Amniotic epithelial cell (primary cell): ENCODE measurements at regions not wholly inside any gene's neighbourhood (a gene's known extent, or its start where the extent isn't known, plus 50 kb on each side); places are given as distances from the start of the nearest gene placed in this dataset.
A peak's percentile ranks its signal among the peaks of the same experiment; 100 is the strongest.
"Not testable (repeated sequence)": the region's sequence is repeated elsewhere in the genome, so short reads cannot be mapped to it uniquely, and the experiment has no call there.

Experiments used
- DNase-seq: peaks from one replicate; pipeline ENCODE4 v3.0.0-alpha.2; 2010; ENCODE audit warnings: low read depth

DNA sequence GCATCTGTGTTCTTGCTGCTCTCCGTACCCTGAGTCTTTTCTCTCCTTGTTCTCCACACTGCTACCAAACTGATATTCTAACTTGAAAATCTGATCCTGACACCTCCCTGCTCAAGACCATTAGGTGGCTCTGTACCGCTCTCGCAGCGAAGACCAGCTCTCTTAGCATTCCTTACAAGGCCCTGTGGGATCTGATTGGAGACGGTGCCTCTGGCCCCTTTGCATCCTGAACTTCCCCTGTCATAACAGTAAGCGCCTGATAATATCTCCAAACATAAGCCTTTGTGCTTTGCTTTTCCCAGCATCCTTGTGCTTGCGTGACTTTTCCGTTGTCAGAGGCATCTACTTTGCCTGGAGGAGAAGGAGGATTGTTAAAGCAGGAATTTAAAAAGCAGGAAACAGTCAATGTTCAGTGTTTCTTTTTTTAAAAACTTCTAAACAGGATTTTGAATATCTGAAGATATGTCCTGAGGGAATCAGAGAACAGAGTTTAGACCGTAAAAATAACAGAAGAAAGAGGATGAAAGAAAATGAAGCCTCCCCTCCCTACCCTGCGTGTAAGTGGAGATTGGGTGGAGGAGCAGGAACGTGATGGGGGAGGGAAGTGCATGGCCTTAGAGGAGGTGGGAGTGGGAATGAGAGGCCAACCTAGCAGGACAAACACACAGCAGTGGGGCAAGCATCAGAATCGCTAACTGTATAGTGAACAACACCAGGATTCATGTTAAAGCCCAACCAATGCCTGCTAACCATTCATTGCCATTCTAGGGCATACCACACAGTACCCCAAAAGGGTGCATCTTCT, 89.2 kb upstream of the STMND1 start:
- DNase-seq: peak; percentile 38

DNA sequence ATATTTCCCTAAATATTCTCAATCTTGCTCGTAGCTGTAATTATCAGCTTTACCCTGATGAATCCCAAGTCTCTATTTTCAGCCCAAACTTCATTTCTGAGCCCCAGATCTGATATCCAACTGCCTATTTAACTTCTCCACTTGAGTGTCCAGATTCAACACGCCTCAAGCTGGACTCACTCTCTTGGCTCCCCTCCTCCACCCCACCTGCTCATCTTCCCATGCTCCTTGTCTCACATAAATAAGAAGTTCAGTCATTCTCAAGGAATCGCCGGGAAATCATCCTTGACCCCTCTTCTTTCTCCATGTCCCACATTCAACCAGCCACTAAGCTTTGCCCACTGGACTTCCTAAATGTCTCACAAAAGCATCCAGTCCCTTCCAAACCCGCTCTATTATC, 89.9 kb upstream of the STMND1 start:
- DNase-seq: no peak

DNA sequence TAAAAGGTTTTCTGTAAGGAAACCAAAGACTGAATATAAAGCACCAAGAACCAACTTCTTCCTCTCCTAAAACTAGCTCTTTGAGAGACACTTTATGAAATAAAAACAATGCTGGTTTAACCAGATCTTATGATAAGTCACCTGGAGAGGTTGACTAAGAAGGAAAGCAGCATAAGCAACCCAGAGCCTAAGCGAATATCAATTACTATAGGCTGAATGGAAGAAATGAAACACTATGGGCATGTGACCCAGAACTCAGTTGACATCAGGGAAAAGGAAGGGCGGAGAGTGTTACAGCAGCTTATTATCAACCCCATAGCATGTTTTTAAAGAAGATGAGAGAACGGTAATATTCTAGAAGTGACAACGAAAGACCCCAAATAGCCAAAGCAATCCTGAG, 94.1 kb upstream of the STMND1 start:
- DNase-seq: no peak

DNA sequence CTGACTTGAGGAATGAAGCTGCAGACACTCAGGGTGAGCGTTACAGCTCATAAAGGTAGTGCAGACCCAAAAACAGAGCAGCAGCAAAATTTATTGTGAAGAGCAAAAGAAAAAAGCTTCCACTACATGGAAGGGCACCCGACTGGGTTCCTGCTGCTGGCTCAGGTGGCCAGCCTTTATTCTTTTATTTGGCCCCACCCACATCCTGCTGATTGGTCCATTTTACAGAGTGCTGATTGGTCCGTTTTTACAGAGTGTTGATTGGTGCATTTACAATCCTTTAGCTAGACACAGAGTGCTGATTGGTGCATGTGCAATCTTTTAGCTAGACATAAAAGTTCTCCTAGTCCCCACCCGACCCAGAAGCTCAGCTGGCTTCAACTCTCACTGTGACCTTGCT, 95.3 kb upstream of the STMND1 start:
- DNase-seq: no peak

DNA sequence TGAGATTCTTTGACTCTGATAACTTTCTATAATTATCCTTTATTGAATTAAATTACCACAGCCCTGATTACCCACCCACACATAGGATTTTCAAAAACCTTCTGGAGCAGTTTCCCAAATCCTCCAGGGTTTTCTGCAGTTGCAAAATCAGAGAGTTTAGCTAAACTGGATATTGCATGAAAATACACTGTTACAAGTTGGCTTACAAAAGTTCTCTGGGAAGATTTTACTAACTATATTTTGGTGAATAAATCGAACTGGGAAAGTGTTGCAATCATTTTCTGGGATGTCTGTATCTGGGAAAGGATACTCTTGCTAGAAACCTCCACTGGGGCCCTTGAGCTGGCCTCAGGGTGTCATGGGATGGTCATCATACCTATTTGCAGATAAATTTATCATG, 97.6 kb upstream of the STMND1 start:
- no peak for DNase-seq

DNA sequence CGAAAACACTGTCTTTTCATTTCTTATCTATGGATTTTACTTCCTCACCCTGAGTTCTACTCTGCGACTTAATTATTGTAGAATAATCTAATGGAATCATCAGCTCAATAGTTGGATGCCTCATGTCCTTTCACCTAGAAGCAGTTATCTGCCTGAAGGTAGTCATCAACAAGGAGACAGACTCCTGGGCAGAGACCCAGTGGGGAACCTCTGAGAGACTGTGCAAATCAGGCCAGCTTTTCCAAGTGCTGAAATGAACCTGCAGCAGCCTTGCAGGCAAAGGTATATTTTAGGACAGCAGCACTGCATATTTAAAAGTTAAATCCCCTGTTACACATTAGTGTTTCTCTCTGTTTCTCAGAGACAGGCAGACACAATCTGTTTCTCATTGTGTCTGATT, 99.7 kb upstream of the STMND1 start:
- no peak for DNase-seq

DNA sequence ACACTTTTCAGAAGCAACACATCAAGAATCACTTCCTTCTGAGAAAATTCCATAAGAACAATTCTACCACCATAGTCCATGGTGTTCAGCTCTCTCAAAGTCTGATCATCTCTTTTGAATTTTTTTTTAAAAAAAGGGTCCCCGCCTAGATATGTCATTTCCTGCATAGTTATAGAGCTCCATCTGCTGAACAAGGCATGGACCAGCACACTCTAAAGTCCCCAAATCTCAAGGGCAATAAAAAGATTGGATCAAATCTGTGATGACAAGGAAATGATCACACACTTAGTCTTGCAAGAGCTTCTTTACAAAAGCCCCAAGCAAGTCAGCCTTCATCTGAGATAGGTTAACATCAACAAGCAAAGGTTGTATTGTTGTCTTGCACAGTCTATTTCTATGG, 100.7 kb upstream of the STMND1 start:
- DNase-seq: no peak

DNA sequence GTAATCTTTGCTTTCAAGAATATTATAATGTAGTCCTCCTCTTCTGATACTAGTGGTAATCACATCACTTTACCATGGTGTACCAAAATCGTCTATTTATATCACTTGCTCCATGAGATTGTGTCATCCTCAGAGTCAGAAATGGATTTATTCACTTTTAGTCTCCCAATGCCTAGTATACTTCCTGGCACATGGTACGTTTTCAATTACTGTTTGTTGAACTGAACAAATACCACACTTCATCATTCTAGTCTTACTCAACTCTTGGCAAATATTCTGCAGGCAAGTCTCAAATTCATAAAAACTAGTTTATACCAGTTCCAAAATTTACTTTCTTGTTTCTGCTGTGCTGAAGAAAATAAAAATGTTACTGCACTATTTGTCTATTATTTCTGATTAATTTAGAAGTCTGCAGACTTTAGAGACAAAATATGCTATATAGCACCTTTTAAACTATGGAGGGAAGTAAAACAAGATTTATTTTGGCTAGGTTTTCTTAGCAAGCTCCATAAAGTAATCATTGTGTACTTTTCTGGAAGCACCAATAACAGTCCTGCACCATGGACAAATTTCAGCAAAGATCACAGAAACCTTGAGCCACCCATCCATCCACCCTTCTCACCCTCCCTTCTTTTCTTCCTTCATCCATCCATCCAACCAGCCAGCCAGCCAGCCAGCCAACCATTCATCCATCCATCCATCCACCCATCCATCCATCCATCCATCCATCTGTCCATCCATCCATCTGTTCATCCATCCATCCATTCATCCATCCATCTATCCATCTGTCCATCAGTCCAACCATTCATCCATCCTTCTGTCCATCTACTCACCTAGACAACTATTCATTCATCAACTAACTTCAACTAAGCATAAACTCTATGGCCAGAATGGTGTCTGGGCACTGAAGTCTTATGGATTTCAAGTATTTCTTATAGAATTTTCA, 102.1 kb upstream of the STMND1 start:
- DNase-seq: peak; percentile 43

DNA sequence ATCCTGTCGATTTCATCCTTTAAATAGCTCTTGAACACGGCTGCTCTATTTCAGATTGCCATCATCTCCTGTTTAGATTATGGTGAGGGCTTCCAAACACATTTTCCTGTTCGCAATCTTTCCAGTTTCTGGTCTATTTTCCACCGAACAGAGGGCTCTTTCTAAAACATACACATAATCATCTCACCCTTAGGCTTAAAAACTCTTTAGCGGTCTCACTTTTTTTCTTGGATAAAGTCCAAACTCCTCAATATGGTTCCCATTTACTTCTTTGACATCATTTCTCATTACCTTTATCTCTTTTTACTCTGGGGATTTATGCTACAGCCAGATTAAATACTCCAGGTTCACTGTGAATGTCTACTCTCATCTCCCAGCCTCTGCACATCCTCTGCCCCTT, 103.4 kb upstream of the STMND1 start:
- no peak for DNase-seq

DNA sequence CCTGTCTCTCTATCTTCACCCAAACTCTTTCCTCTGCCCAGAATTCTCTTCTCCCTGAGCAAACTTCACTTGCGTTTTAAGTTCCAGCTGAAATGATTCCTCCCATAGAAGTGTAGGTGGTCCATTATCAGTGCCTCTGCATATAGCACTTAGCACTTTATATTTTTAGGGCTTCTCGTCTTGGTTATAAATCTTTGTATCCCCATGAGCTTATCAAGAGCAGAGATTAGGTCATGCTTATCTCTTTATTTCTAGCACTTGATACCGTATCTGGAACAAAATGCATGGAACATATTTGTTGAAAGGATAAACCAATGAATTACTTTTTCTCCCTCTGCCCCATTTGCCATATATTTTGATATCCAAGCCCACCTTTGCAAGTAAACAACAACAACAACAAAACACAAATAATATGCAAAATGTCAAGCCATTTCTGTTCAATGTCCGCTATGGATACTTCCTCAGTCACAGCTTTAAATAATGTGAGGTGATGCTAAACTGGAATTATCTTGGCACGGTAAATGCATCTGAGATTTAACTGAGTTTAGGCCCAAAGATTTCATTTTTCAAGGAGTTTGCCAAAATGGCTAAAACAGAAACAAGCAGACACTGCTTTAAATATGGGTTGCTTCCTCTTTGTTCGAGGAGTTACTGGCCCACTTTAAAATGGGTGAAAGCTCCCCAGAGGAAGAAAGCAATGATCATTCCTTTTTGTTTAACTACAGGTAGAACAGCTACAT, 106.2 kb upstream of the STMND1 start:
- no peak for DNase-seq

DNA sequence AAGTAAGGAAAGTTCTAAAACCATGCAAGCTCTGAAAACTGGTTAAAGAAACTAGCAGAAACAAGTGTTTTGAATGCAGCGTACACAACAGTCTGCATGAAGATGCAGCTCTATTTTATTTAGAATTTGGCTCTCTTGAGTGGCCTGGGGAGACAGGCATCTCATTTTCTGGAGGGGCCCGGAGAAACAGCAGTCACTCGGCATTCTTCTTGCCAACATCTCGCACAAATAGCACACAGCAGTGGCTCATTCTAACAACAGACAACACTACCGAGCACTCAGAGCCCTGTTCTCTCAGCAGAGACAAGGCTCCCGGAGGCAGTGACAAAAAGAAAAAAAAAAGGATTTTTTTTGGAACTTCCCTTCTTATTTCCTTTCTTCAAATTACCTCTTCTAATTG, 108.5 kb upstream of the STMND1 start:
- no peak for DNase-seq

DNA sequence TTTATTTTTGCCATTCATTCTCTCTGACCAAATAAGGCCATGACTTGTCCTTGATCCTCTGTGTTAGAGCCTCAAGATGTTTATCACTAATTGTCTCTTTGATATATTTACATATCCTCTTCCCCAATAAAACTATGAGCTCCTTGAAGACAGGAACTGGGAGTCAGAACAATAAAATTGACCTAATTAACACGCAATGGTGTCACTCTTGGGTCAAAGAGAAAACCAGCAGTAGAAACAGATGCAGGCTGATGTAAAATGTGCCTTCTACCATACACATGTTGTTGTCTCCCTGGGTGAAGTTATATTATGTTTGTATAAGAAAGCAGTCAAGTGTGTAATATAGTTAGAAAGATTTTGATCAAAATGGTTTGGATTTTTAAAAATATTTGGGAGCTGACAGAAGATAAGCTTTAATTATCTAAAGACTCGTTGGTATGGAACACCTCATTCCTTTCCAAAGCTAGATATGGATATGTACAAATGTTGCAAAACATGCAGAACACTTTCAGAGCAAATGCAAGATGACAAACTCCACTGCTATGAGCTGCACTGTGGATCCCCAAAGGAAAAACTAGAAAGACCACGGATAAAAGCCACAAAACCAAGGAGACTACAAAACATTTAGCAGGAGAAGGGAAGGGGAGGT, 109.7 kb upstream of the STMND1 start:
- peak; percentile 29 for DNase-seq

DNA sequence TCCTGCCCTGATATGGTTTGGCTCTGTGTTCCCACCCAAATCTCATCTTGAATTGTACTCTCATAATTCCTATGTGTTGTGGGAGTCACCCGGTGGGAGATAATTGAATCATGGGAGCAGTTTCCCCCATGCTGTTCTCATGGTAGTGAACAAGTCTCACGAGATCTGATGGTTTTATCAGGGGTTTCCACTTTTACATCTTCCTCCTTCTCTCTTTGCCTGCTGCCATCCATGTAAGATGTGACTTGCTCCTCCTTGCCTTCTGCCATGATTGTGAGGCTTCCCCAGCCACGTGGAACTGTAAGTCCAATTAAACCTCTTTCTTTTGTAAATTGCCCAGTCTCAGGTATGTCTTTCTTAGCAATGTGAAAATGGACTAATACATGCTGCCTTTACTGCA, 111.9 kb upstream of the STMND1 start:
- not testable (repeated sequence) for DNase-seq

DNA sequence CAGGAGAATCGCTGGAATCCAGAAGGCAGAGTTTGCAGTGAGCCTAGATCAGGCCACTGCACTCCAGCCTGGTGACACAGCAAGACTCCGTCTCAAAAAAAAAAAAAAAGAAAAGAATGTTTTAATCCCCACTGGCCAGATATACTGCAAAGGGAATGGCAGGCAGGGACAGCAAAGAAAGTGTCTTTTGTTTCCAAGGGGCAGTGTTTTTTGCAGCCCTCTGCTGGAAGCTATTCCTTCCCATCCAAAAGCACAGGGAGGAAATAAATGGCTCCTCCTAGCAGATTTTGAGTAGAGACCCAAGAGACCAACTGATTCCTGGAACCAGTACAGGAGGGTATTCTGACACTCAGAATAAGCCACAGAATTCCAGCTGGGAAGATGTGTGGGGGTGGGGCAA, 112.5 kb upstream of the STMND1 start:
- DNase-seq: no peak

DNA sequence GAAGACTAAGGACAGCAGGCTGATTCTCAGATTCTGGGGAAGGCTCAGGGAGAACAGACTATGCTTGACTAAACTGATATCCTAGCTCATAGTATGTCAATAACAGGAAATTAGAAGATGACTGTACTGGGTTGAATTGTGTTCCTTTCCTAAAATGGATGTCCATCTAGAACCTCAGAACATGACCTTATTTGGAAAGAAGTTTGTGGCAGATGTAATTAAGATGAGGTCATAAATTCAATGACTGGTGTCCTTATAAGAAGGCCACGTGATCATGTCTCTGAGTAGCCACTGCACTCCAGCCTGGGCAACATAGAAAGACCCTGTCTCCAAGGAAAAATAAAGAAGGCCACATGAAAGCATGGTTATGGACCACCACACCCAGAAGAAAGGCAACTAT, 113.9 kb upstream of the STMND1 start:
- no peak for DNase-seq

DNA sequence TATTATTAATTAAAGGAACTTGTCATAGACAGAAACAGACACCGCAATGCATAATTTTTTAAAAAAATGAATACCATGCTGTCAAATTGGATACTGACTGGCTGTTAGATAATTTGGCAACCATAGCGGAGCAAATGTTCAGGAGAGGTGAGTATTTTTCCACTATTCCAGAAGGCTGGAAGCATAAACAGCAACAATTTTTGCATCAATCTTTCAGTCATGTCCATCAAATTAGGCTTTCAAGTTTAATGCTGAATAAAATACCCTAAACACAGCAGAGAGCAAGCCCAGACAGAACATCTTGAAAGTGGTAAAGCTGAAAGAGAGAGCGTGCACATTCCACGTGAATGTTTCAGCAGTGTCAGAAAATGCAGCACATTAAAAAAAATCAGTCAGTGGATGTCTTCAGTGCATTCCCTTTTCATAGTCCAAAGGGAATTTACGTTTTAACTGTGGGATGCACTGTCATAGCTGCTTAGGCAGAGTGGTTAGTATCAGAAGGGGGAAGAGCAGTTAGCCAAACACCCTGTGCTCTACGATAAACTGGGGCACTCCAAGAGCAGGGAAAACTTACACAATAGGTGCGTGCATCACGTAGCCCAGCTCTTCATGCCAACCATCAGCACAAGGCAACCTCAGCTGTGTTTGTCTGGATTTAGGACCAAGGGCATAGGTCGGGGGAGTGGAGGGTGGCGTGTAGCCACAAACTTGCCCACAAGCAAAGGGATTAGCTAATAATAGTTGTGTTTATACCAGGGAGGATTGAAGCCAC, 116.2 kb upstream of the STMND1 start:
- peak; percentile 84 for DNase-seq

DNA sequence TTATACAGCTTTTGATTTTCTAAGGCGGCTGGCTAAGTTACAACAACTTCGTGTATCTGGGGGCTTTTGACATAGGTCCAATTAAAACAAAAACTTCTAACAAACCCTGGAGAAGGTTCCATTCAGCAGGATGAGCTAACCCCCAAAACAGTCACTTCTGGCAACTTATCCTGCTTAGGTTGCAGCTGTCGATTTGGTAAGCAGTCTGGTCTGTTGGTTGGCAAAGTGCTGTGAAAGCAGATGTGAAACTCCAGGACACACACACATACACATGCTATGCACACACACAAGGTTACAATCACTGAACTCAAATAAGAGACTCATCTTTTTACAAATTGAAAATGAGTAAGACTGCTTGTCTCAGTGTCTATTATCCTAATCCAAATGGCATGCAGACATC, 119.0 kb upstream of the STMND1 start:
- DNase-seq: no peak

DNA sequence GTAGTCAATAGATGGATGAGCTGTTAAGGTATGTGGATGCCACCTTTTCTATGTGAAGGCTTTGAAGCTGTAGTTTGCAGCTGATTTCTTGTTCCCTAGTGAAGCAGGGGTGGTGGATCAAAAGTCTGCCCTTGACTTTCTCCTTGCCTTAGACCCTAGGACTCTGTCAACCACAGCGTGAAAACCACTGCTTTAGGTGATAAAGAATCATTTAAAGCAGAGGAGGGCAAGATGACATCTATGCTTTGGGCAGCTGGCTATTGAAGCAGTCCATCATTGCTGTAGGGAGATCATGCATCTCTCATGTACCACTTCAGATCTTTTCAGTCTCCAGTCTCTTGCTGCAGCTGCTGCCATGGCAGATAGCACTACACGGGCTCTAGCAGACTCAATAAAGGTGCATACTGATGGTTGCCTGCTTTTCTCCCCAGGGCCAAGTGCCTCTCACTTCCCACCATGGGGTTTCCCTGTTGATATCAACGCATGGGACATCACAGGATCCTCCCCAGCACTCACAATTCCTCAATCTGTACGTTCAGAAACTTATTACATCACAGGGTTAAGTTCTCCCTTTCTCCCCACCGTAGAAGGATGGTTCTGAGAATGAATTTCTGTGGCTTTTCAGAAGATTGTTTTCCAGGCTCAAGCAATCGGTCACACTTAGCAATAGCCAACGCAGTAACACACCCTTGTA, 122.0 kb upstream of the STMND1 start:
- DNase-seq: no peak

DNA sequence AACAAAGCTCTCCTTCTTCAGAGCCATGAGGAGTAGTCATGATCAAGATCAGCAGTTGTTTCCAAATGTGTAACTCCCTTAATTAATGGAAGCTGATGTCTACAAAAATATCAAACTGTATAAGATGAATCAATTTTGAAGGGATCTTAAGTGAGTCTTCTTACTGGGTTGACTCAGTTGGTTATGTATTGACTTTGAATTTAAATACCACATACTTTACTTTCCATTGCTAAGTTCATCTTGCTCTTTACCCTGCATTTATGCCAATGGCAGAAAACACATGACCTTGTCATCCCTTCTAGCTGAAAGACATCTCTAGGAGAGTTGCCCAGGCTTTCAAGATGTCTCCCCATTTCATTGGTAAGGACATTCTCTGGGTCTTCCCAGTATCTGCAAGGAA, 123.2 kb upstream of the STMND1 start:
- no peak for DNase-seq

DNA sequence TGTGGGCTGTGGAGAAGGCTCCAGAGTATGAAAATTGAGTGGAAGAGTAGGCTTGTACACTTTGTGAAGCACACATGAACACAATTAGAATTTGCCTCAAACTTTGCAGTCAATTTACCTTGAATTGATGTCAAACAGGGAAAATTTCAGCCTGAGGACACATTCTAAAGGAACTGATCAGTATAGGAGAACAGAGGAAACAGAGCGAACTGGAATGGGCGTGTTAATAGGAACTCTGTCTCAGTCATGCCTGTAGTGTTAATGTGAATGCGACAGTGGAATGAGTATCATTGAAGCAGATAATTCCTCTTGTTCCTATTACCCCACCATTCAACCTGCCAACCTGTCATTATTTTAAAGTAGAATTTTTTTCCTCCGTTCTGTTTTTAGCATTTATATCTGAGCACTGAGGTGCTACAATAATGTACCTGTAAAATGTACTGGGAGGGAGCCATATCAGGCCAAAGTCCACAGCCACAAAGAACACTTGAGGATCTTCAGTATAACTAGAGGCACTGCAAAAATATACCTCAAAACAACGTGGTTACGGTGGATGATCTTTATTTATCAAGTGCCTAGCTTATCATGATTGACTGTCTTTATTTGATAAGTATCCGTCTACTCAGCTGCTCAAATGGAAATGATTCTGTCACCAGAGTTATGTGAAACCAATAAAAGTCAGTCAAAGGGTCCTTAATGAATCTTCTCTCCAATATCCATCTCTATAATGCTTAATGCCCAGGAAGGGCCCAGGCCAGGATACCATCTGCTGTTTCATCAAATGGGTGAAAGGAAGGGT, 125.3 kb upstream of the STMND1 start:
- DNase-seq: no peak
